Activated CD4-positive, alpha-beta T cell treated with anti-CD3 and anti-CD28 coated beads for 36 hours (primary cell): ENCODE measurements at regions not wholly inside any gene's neighbourhood (a gene's known extent, or its start where the extent isn't known, plus 50 kb on each side); places are given as distances from the start of the nearest gene placed in this dataset.

Experiments used
- ATAC-seq: fragments of 200-7000 bp; cut with Tn5 transposase; one replicate; pipeline ENCODE4 v1.10.0; 2021; ENCODE audit warnings: mild to moderate bottlenecking, moderate library complexity
- CTCF ChIA-PET: fragments of 350-600 bp; sonication (Branson Sonifier 250); formaldehyde crosslinking; loops from one replicate; lab custom pipeline; 2021; ENCODE audit warnings: antibody characterized with exemption; lab: Charles Lee
- POLR2A ChIA-PET: fragments of 350-600 bp; sonication (Branson Sonifier 250); formaldehyde crosslinking; loops from one replicate; lab custom pipeline; 2021; ENCODE audit warnings: antibody characterized with exemption, inconsistent platforms; lab: Charles Lee
- DNase-seq: peaks from one replicate; pipeline ENCODE4 v3.0.0-alpha.2; 2020
- H3K27ac Mint-ChIP-seq: one replicate; pipeline ENCODE4 v1.8.0; 2021; ENCODE audit warnings: mixed read lengths
- H3K27me3 Mint-ChIP-seq: one replicate; pipeline ENCODE4 v1.8.0; 2021; ENCODE audit warnings: mixed read lengths
- H3K36me3 Mint-ChIP-seq: one replicate; pipeline ENCODE4 v1.8.0; 2021; ENCODE audit warnings: low read depth, mixed read lengths
- H3K4me1 Mint-ChIP-seq: one replicate; pipeline ENCODE4 v1.8.0; 2021; ENCODE audit warnings: mixed read lengths
- H3K4me3 Mint-ChIP-seq: one replicate; pipeline ENCODE4 v1.8.0; 2021; ENCODE audit warnings: mild to moderate bottlenecking, moderate library complexity, mixed read lengths
- H3K9me3 Mint-ChIP-seq: one replicate; pipeline ENCODE4 v1.8.0; 2021; ENCODE audit warnings: low read depth, mixed read lengths
- intact Hi-C, 2 experiments: fragments of 100-400 bp; cut with DNase I in 1 of 2; cut with micrococcal nuclease in 1 of 2; formaldehyde crosslinking; loops; one replicate each; pipeline versions ENCODE4 v1.14.2 to v1.15.1; 2022 to 2024; cut with DNase I, micrococcal nuclease

GRCh38 chr13:36612230-36612629 lies 61.6 kb upstream of the SERTM1 start:
- no peak for DNase-seq
- Mint-ChIP-seq H3K4me1 (no peaks in the 10 kb centered on the region), H3K4me3 (no peak overlapping the region), H3K27me3 (peaks cover 2% of the 10 kb centered on the region), H3K36me3 (no peaks in the 10 kb centered on the region), H3K9me3 (no peaks in the 10 kb centered on the region), H3K27ac (no peak overlapping the region)
- intact Hi-C loops = no loop called here
- ATAC-seq = no peak
- ChIA-PET CTCF (interaction anchor here (0.5 kb wide), 1 partner anchor 591 kb away, joined by 3 read pairs; no protein-coding TSS in a partner anchor), POLR2A (no interaction called here)

- Mint-ChIP-seq H3K27ac (no peak overlapping the region), H3K4me3 (no peak overlapping the region), H3K36me3 (no peaks in the 10 kb centered on the region), H3K4me1 (no peaks in the 10 kb centered on the region), H3K27me3 (peaks cover 6% of the 10 kb centered on the region), H3K9me3 (no peaks in the 10 kb centered on the region)
- CTCF ChIA-PET = no interaction called here
- DNase-seq (no peak), ATAC-seq (no peak)
- intact Hi-C loops = no loop called here
- POLR2A ChIA-PET = no interaction called here
Observed at GRCh38 chr13:36616706-36617105, 57.1 kb upstream of the SERTM1 start.

DNA sequence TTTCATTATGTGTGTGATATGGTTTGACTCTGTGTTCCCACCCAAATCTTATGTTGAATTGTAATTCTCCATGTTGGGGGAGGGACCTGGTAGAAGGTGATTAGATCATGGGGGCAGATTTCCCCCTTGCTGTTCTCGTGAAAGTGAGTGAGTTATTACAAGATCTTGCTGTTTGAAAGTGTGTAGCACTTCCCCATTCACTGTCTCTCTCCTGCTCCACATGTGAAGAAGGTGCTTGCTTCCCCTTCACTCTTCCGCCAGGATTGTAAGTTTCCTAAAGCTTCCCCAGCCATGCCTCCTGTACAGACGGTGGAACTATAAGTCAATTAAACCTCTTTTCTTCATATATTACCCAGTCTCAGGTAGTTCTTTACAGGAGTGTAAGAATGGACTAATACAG lies 54.3 kb upstream of the SERTM1 start:
- H3K27ac Mint-ChIP-seq = no peak overlapping the region
- POLR2A ChIA-PET = no interaction called here

More for the DNA sequence above, 54.3 kb upstream of the SERTM1 start:
- Mint-ChIP-seq H3K4me3 (no peak overlapping the region), H3K4me1 (no peaks in the 10 kb centered on the region), H3K27me3 (peaks cover 4% of the 10 kb centered on the region), H3K9me3 (no peaks in the 10 kb centered on the region), H3K36me3 (no peaks in the 10 kb centered on the region)
- intact Hi-C loops = no loop called here
- no peak for DNase-seq
- ATAC-seq = no peak
- CTCF ChIA-PET = no interaction called here
